Stimulated activated naive B cell treated with anti-CD40 and anti-IgM and Interleukin-4, amounts not matched to agents 10 μg/mL and 1 μg/mL and 100 μg/mL, for 72 hours (primary cell): ENCODE measurements at regions not wholly inside any gene's neighbourhood (a gene's known extent, or its start where the extent isn't known, plus 50 kb on each side); places are given as distances from the start of the nearest gene placed in this dataset.
A peak's percentile ranks its signal among the peaks of the same experiment; 100 is the strongest.

Source experiments
- ATAC-seq, 2 donors: fragments of 150-1000 bp; cut with Tn5 transposase; replicated peaks; 2 replicates each; pipeline ENCODE4 v1.10.0; 2021; ENCODE audit warnings: moderate library complexity in 1 of 2
- DNase-seq: peaks from one replicate; pipeline ENCODE4 v3.0.0; 2021
- H3K27ac Mint-ChIP-seq: one replicate; pipeline ENCODE4 v1.8.0; 2022; ENCODE audit warnings: mild to moderate bottlenecking, mixed read lengths
- H3K27me3 Mint-ChIP-seq, 2 donors: one replicate each; pipeline ENCODE4 v1.8.0; 2022; ENCODE audit warnings: mixed read lengths in 2 of 2
- H3K36me3 Mint-ChIP-seq, 2 donors: one replicate each; pipeline ENCODE4 v1.8.0; 2022; ENCODE audit warnings: mixed read lengths in 2 of 2, mild to moderate bottlenecking in 1 of 2
- H3K4me1 Mint-ChIP-seq, 2 donors: one replicate each; pipeline ENCODE4 v1.8.0; 2022; ENCODE audit warnings: mixed read lengths in 2 of 2, mild to moderate bottlenecking in 1 of 2
- H3K4me3 Mint-ChIP-seq, 2 donors: one replicate each; pipeline ENCODE4 v1.8.0; 2022; ENCODE audit warnings: mild to moderate bottlenecking in 2 of 2, mixed read lengths in 2 of 2, moderate library complexity in 1 of 2
- H3K9me3 Mint-ChIP-seq, 2 donors: one replicate each; pipeline ENCODE4 v1.8.0; 2022; ENCODE audit warnings: mixed read lengths in 2 of 2, mild to moderate bottlenecking in 1 of 2

DNA sequence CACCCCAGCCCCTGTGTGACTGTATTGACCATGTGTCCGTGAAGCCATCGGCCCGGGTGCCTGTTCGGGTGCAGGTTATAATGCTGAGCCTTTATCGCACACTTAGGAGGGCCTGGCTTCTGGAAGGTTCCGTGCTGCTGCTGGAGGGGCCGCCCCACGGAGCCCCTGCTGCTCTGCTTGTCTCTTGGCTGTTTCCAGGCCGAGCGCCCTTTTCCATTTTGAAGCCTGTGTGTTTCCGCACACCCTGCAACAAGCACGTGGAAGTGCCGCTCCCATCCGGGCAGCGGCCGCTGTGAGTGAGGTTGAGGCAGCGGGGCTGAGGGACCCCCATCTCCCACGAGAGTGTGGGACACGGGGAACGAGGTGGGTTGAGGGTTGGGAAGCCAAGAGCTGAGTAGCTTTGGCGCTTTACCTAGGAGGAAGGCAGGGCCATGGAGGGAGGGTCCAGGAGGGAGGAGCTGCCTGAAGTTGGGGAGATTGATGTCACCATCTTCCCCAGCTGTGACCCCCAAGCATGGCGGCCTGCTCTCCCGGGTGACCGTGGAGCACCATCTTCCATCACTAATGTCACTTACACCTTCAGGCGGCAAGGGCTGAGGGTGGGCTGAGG lies 200.1 kb upstream of the GSE1 start:
- H3K4me1 Mint-ChIP-seq, result peaks cover 0 to 2% of the 10 kb centered on the region in 2 donors
- DNase-seq (no peak), ATAC-seq (no peak)
- H3K4me3 Mint-ChIP-seq, result no peak overlapping the region
- peaks cover 6 to 8% of the 10 kb centered on the region in 2 donors for H3K9me3 Mint-ChIP-seq
- H3K27me3 Mint-ChIP-seq, result no peaks in the 10 kb centered on the region
- peaks cover 0 to 1% of the 10 kb centered on the region in 2 donors for H3K36me3 Mint-ChIP-seq
- no peak overlapping the region for H3K27ac Mint-ChIP-seq

DNA sequence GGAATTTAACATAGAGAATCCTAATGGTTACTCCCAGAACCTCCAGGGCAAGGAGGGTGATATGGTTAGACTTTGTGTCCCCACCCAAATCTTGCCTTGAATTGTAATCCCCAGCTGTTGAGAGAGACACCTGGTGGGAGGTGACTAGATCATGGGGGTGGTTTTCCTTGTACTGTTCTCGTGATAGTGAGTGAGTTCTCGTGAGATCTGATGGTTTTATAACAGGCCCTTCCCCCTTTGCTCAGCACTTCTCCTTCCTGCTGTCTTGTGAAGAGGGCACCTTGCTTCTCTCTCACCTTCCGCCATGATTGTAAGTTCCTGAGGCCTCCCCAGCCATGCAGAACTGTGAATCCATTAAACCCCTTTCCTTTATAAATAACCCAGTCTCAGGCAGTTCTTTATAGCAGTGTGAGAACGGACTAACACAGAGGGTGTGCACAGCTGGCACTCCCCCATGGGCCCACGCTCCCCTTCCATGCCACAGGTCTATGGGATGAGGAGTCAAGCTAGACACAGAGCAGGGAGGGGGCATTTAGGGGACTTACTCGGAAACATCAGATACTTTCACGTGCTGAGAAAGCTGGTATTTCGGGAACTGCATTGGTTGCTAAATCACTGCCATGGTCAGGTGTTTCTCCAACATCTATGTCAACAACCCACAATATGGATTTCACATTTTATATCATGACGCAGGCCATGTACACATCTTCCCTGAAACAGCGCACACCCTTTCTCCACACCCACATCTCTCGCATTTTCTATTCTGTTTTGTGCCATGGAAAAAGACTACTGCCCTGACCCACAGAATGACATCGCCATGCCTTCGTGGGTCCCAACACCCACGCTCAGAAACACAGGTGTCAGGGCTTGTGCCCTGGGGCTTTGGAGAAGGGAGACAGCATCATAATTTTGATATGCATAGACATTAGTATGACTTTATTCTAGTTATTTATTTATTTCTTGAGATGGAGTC lies 199.1 kb upstream of the GSE1 start:
- peaks cover 6 to 8% of the 10 kb centered on the region in 2 donors for H3K9me3 Mint-ChIP-seq
- no peak overlapping the region for H3K27ac Mint-ChIP-seq
- H3K4me1 Mint-ChIP-seq, result peaks cover 0 to 2% of the 10 kb centered on the region in 2 donors
- peaks cover 0 to 1% of the 10 kb centered on the region in 2 donors for H3K36me3 Mint-ChIP-seq
- peaks cover 7% of the 10 kb centered on the region in 2 donors for H3K27me3 Mint-ChIP-seq
- DNase-seq (no peak), ATAC-seq (no peak)
- no peak overlapping the region for H3K4me3 Mint-ChIP-seq

DNA sequence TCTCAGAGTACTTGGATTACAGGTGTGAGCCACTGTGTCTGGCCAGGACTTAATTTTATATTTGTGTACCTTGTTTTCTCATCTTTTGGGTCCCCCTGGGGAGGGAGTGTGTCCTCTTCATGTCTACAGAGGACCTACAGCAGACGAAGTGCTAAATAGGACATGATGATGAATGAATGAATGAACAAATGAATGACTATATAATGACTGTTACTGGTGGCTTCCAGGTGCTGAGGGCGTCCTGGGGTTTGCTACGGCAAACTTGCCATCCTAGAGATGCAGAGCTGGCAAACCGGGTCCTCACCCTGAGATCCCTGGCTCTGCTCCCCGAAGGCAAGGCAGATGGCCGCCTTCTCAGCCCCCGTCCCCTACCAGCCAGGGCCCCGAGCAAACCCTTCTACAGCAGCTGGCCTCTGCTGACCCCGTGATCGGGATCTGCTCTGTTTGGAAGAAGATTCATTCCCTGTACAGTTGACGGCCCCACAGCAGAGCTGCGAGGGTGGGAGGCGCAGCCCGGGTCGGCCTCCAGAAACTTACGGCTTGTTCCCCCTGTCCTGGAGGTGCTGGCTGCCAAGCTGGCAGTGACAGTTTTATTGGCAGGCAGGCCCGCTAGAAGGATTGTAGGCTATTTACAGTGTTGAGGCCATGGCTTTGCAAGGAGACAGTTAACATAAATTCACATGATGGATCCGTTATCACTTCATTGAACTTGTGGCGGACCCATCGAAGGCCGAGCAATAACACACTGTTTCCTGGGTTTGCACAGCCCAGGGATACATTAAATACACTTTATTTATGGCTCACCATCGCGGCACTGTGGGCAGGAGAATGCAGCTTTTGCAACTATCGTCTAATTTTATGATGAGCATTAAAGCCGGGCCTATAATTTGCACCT lies 197.7 kb upstream of the GSE1 start:
- no peak overlapping the region for H3K27ac Mint-ChIP-seq
- peaks cover 2% of the 10 kb centered on the region in 2 donors for H3K4me1 Mint-ChIP-seq
- H3K9me3 Mint-ChIP-seq, result peaks cover 6 to 8% of the 10 kb centered on the region in 2 donors
- peaks cover 7 to 9% of the 10 kb centered on the region in 2 donors for H3K27me3 Mint-ChIP-seq
- H3K36me3 Mint-ChIP-seq, result peaks cover 0 to 1% of the 10 kb centered on the region in 2 donors
- H3K4me3 Mint-ChIP-seq, result no peak overlapping the region
- no peak for DNase-seq
- no peak for ATAC-seq

DNA sequence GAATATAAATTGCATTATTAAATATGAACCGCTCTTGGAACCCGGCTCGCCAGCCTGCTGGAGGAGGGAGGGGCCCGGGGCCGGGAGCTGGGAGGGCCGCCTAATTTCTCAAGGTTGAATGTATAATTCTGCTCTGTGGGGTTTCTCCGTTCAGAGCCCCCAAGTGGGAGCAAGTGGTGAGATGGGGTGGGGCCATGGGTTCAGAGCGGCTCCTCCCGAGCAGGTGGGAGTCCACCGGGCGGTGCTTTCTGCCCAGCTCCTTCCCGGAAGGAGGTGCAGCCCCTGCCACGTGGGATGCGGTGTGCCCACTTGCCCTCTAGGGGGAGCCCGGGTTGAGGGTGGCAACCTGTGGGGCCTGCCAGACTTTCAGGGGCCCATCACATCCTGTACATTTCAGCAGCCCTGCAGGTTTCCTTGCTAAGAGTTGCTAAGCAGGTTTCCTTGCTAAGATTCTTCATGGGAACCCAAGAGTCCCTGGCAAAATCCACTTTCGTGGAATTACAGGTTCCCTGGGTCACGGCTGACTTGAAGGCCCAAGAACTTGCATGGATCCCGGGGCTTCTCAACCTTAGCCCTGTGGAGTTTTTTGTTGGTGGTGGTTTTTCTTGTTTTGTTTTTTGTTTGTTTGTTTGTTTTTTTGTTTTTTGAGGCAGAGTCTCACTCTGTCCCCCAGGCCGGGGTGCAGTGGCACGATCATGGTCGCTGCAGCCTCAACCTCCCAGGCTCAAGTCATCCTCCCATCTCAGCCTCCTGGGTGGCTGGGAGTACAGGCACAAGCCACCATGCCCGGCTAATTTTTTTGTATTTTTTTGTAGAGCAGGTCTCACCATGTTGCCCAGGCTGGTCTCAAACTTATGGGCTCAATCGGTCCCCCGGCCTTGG lies 196.7 kb upstream of the GSE1 start:
- peak overlapping the region; percentile 14 for H3K27ac Mint-ChIP-seq
- H3K4me3 Mint-ChIP-seq, result peak overlapping the region; percentile 13 to 72
- ATAC-seq (peak; percentile 78 to 81), DNase-seq (peak; percentile 59)
- peaks cover 5 to 9% of the 10 kb centered on the region in 2 donors for H3K4me1 Mint-ChIP-seq
- H3K27me3 Mint-ChIP-seq, result peaks cover 10 to 15% of the 10 kb centered on the region in 2 donors
- peaks cover 6 to 8% of the 10 kb centered on the region in 2 donors for H3K9me3 Mint-ChIP-seq
- H3K36me3 Mint-ChIP-seq, result peaks cover 0 to 1% of the 10 kb centered on the region in 2 donors

DNA sequence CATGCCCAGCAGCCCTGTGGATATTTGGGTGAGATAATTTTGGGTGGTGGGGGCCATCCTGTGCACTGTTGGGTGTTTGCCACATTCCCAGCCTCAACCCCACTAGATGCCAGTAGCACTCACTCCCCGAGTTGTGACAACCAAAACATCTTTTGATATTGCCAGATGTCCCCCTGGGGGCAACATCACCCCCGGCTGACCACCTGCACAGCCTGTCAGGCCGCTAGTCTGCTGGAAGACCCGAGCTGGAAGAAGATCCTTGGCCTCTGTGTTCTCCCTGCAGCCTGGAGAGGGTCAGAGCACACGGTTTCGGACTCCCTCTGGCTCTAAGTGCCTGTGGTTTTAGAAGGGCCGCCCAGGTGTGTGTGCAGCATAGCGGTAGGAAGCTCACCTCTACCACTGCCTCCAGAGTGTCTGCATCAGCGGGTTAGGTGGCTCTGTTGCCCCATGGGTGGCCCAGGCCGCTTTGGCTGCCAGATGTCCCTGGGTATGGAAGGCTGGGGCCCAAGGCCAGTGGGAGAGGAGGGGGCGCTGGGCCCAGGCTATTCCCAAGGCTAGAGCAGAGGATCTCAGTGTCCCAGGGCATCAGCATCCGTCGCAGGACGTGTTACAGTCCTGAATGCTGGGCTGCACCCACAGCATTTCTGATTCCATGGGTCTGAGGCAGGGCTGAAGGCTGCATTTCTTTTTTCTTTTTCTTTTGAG lies 195.8 kb upstream of the GSE1 start:
- Mint-ChIP-seq H3K9me3 (peaks cover 6 to 8% of the 10 kb centered on the region in 2 donors), H3K27me3 (peaks cover 10 to 19% of the 10 kb centered on the region in 2 donors), H3K27ac (no peak overlapping the region), H3K36me3 (peaks cover 0 to 1% of the 10 kb centered on the region in 2 donors), H3K4me1 (peaks cover 5 to 9% of the 10 kb centered on the region in 2 donors), H3K4me3 (no peak overlapping the region)
- no peak for ATAC-seq
- no peak for DNase-seq

DNA sequence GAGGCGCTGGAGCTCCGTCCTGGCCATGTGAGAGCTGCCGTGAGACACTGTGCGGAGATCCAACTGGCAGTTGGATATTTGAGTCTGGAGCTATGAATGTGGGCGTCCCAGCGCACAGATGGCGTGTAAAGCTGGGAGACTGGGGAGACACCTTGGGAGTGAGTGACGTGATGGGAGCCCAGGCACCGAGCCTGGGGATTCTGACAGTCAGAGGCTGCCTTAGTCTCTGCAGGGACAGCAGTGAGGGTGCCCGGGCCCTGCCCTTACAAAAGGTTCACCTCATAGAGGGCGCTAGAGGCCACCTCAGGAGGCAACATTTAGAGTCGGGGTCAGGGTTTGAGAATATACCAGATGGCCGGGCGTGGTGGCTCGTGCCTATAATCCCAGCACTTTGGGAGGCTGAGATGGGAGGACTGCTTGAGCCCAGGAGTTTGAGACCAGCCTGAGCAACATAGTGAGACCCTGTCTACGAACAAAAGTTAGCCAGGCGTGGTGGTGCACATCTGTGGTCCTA lies 194.1 kb upstream of the GSE1 start:
- ATAC-seq, result no peak
- no peak for DNase-seq
- Mint-ChIP-seq H3K27me3 (peaks cover 10 to 29% of the 10 kb centered on the region in 2 donors), H3K4me3 (no peak overlapping the region), H3K9me3 (peaks cover 2 to 4% of the 10 kb centered on the region in 2 donors), H3K4me1 (peaks cover 5 to 9% of the 10 kb centered on the region in 2 donors), H3K27ac (no peak overlapping the region), H3K36me3 (peaks cover 0 to 1% of the 10 kb centered on the region in 2 donors)

DNA sequence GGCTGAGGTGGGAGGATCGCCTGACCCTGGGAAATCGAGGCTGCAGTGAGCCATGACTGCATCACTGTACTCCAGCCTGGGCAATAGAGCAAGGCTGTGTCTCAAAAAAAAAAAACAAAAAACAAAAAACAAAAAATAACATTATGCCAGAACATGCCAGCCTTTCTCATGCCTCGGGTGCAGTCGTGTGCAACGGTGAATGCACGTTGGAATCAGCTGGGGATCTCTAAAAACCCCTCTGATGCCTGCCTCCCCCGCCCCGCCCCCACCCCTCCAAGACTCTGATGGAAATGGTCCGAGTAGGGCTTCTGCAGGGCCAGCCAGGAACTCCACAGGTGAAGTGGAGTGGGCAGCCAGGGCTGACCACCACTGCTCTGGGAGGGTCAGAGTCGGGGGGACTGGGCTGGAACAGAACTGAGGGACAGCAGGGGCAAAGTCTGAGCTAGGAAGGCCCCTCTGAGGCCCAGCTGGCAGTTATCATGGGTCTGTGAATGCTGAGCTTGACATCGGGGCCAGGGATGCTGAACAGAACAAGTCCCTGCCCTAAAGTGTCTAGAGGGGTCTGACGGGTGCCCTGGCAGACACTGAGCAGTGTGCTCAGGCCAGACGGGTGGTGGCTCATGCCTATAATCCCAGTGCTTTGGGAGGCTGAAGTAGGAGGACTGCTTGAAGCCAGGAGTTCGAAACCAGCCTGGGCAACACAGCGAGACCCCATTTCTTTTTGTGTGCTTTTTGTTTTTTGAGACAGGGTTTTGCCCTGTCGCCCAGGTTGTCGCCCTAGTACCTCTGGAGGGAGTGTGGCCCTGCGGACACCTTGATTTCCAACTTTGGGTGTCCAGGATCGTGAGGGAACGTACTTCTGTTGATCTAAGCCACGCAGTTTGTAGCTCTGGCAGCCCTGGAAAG lies 193.4 kb upstream of the GSE1 start:
- Mint-ChIP-seq H3K9me3 (no peaks in the 10 kb centered on the region), H3K27ac (no peak overlapping the region), H3K27me3 (peaks cover 10 to 36% of the 10 kb centered on the region in 2 donors), H3K4me1 (peaks cover 2 to 9% of the 10 kb centered on the region in 2 donors), H3K36me3 (no peaks in the 10 kb centered on the region), H3K4me3 (no peak overlapping the region)
- no peak for ATAC-seq
- DNase-seq, result no peak

DNA sequence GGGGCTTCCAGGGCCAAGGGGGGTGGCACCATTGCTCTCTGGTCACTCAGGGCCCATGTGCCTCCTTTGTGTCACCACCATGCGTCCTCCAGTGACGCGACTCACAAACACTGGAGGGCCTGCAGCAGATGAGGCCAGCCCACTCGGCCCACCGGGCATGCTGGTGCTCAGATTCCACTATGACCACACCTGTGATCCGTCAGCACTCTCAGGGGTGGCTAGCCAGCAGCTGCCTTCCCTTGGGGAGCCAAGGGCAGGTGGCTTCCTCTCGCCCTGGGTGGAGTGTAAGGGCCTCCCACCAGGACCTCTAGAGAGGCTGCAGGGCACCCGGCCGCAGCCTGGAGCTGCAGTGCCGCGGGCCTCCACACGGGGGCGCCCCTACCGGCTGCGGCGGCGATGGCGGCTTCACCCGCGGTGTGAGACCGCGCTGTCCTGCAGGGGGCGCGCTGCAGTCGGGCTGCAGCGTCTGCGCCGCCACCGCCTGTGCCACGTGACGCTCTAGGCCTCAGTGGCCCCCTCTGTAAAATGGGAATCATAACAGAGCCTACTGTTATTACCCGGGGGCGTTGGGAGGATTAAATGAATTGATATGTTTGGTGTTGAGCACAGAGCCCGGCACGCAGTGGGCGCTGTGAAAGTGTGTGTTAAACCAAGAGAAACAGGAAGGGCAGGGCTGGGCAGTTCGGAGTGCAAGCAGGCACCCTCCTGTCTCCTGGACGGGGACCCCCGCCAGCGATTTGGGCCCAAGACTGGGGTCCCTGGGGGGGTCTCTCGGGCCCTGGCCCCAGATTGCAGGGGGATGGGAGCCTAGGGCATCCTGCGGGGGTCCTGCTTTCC lies 192.4 kb upstream of the GSE1 start:
- H3K27me3 Mint-ChIP-seq, result peaks cover 17 to 46% of the 10 kb centered on the region in 2 donors
- no peak overlapping the region for H3K4me3 Mint-ChIP-seq
- no peak overlapping the region for H3K27ac Mint-ChIP-seq
- H3K4me1 Mint-ChIP-seq, result peaks cover 2 to 9% of the 10 kb centered on the region in 2 donors
- H3K36me3 Mint-ChIP-seq, result no peaks in the 10 kb centered on the region
- H3K9me3 Mint-ChIP-seq, result no peaks in the 10 kb centered on the region
- peak; percentile 81 for ATAC-seq
- peak; percentile 59 for DNase-seq

DNA sequence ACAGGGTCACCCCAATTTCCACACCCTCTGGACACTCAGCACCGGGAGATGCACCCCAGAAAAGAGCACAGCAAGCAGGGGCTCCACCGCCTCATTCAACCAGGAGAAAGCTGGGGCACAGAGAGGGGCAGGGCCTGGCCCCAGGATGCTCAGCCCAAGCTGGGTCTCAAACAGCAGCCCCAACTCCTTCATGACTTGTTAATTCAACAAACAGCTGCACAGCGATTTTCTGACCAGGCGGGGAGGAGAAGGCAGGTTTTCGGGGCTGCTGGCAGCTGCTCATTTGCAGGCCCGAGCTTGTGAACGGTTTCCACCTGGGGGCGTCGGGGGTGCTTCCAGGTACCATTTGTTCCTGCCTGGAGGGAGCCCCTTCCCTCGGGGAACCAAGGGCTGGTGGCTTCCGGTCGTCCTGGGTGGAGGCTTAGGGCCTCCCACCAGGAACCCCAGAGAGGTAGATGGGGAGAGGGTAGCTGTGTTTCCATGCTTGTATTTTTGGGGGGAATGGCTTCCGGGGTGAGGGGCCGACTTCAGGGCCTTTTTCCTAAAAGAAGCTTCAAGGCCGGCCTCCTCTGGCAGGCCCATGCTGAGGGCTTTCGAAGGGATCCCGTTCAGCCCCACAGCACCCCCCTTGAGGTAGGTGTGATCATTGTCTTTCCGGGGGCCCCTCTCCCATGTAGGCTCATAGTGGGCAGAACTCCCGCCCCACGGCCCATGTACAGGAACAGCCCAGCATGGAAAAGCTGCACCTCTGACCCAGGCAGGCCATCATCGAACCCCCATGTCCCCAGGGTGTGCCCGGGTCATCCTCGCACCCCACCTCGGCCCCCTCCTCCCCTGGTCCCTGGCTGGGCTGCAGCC lies 191.6 kb upstream of the GSE1 start:
- Mint-ChIP-seq H3K27me3 (peaks cover 26 to 54% of the 10 kb centered on the region in 2 donors), H3K36me3 (no peaks in the 10 kb centered on the region), H3K4me3 (no peak overlapping the region), H3K9me3 (no peaks in the 10 kb centered on the region), H3K4me1 (peaks cover 2 to 9% of the 10 kb centered on the region in 2 donors), H3K27ac (no peak overlapping the region)
- ATAC-seq (no peak), DNase-seq (no peak)

DNA sequence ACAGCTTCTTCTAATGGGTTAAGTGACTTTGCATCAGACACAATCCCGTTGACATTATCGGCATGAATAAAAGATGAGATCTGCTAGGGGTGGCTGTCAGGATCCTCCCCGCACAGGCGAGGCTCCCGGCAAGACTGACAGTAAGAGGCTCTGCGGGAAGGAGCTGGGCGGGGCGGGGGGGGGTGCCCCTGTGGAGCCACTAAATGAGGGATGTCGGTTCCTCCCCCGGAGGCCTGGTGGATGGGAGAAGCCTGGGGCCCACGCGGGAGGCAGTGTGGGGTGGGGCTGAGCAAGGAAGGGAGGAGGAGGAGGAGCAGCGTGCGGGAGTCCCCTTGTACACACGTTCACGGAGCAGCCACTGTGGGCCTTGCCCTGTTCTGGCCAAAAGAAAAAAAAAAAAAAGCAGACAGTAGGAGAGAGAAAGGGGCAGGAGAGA lies 190.9 kb upstream of the GSE1 start:
- Mint-ChIP-seq H3K4me1 (peaks cover 2 to 9% of the 10 kb centered on the region in 2 donors), H3K27me3 (peaks cover 28 to 55% of the 10 kb centered on the region in 2 donors), H3K4me3 (no peak overlapping the region), H3K27ac (no peak overlapping the region), H3K36me3 (no peaks in the 10 kb centered on the region), H3K9me3 (no peaks in the 10 kb centered on the region)
- DNase-seq (no peak), ATAC-seq (no peak)
